Midbrain (tissue), 1 donor: ENCODE measurements at regions not wholly inside any gene's neighbourhood (a gene's known extent, or its start where the extent isn't known, plus 50 kb on each side); places are given as distances from the start of the nearest gene placed in this dataset.

Experiments used
- DNase-seq: peaks from one replicate; lab custom pipeline; 2025; lab: John Stamatoyannopoulos, UW

DNA sequence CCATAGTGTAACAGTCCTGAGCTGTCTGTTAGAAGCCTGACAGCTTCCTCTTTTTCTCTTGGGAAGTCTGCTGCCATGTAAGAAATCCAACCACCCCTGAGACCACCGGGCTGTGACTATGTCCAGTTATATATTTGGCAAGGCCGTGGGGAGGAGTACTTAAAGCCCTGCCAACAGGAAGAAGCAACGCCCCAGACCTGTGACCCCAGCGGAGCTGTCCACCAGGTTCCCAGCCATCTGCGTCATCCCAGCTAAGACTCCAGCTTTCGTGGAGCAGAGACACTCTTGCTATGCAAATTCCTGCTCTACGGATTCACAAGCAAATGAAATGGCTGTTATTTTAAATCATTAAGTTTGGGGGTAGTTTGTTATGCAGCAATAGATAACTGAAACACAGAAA, 417.3 kb downstream of the TLE4 start:
- DNase-seq: no peak

DNA sequence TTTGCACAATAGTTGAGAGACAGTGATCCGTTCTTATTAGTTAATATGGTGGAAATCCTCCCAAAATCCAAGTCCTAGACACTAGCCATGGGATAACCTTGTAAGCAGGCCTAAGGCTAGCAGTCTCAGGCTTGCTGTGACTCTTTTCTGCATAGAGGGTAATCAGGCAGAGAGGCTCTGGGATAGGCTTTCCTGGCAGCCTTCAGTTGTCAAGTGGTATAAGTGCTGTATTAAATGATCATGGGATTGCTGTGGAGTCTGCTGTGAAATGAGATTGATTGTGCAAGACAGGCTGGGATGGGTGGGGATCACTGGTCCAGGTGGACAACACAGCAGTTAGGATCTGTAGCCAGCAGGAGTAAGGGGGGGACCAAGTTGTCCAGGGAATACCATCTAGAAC, 416.4 kb downstream of the TLE4 start:
- DNase-seq: no peak

DNA sequence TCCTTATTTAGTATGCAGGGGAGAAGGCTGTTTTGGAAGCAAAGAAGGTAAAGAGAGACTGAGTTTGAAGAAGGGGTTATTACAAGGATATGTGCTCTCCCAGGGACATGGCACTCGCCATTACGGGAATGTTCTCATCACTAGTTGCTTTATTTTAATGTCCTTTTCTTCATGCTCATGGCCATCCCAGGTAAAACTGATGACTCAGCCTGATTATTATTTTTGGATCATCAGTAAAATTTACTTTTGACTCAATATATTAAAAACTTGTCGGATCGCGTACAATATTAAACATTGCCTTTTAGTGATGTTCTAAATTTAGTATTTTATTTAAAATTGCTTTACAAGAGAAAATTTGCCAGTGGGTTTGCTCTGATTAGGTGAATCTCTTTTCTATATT, 414.7 kb downstream of the TLE4 start:
- DNase-seq: no peak

DNA sequence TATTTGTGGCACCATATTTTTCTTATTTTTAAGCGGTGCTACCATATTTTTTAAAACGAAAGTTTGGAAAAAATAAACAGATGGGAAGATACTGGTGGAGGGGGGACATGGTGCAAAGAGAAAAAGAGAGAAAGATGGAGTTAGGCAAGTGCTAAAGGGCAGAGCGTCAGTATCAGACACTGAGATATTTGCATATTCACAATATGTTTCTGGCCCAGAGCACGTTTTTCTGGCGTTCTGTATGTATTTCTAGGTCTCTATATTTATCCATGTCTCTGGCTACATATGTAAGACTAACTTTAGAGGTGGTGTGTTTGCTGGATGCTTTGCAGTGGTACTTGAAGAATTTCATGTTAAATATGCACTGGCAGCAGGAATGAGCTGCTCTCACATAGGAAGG, 414.0 kb downstream of the TLE4 start:
- no peak for DNase-seq

DNA sequence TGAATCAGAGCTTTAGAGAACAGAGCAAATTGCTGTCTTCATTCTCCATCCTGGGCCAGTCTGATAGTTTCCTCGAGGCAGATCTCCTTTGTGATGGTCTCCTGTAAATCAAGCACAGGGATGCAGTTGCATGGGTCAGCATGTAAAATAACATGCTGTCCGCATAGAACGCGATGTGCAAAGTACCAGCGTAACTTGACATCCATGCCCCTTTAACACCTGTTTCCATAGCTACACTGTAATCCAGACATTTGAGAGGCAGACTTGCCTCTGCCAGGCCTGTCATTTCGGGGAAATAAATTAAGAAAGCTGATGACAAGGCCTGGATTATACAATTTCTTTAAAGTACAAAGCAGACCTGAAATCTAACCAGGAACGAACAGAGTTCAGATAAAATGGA, 413.5 kb downstream of the TLE4 start:
- DNase-seq: no peak

DNA sequence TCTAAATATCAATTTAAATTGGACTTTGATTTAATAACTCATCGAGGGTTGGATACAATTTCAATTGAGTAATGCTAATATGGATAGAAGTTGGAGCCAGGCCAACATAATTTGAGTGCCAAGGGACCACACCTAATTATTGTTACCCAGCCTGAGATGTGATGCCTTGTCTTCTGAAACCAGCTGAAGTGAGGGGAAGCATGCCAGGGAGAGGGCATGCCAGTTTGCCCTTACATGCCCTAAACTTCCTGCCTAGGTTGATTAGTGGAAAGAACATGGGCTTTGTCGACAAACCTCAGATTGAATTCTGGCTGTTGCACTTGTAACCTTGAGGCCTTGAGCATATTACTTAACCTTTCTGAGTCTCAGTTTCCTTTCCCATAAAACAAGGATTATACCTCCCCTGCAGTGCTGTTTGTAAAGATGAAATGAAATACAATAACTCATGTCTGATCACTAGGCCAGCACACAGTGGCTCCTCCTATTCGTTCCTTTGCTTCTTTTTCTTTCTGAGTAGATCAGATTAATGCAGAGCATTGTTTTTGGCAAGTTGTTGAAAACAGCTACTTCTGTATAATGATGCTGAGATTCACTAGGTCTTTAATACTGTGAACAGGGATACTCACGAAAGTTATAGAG, 412.8 kb downstream of the TLE4 start:
- no peak for DNase-seq

DNA sequence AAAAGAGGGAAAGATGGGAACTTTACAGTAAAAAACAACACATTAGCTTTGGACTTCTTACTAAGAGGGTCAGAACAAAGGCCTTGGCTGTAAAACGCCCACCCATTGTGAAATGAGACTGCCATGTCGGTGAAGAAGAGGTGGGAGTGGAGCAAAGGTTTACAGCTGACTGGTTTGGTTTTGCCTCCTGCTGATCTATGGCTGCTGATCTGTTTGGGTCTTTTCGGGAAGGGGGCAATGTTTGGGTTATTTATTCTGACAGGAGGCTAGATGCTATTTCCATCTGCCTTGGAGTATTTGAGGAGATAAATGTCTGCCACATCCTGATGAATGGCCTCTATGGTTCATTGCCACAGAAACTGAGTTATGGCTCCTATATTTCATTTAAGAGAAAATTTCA, 408.7 kb downstream of the TLE4 start:
- DNase-seq: no peak

DNA sequence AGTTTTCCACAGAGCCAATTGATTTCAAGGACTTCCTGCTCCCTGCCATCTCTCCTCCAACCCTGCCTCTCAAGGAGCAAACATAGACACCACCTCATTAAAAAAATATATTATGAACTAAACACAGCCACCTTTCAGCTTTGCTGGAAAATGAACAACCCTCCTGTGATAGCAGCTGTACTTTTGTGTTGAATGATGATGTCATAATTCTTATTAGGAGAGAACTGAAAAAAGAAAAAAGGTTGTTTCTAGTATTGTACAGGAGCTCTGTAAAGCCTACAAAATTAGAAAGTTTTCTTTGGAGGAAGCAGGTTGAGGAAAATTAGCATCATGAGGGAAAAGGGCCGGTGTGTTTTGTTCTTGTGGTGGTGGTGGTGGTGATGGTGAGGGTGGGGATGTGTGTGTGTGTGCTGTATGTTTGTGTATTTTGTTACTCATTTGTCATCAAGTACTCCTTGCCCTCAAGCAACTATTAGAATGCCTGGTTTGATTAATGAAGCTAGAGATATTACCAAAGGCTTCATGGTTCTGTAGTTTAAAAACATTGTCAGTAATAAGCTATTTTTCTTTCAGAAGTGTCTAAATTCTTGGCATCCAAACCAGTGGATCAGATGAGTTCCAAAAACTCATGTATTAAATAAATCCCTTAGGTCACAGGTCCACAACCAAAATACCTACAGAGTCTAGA, 405.9 kb downstream of the TLE4 start:
- no peak for DNase-seq

DNA sequence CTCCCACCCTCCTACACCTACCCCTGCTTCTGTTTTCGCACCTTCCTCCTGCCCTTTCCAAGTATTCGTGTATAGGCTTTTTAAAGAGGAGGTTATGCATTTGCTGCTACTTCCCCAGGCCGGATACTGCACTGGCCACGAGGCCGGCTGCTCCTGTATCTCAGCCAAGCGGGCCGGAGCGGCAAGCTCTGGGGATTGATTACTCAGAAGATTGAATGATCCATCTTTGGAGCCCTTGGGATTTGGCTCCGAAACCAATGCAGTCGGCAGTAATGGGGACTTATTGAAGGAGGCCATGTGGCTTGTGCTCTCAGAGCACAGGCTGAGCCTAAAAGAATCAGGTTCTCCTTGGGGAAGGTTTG, 405.3 kb downstream of the TLE4 start:
- DNase-seq: no peak

DNA sequence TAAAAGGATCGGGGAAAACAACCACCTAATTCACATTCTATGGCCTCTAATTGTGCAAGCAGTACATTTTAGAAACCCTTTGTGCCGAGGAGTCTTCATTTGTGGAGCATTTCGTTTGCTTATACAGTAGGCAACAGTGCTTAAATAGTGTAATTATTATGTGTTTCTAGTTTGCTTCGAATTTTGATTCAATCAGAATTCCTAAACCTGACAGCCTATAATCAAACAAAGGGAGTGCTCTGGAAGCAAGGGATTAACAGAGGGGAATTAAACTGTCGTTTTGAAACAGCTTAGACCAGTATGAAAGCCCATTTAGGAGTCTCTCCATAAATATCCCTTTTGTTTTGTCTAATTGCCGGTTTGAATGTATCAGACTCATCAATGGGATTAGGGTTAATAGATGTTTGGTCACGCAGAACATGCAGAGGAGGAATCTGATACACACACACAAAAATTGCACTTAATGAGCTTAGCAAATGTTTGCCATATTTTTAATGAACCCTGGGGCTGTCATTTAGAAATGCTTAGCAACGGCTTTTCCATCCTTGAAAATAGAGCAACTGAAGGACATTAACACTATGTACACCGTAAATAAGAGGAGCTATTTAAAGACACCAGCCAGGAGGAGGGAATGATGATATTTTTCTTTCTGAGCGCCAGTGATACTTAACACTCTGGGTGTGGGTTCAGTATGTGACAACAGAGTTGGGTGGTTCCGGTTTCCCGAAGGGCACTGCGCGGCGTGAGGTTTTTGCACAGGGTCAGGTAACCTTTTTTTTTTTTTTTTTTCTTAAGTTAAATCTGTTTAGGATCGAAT, 404.7 kb downstream of the TLE4 start:
- DNase-seq: no peak

DNA sequence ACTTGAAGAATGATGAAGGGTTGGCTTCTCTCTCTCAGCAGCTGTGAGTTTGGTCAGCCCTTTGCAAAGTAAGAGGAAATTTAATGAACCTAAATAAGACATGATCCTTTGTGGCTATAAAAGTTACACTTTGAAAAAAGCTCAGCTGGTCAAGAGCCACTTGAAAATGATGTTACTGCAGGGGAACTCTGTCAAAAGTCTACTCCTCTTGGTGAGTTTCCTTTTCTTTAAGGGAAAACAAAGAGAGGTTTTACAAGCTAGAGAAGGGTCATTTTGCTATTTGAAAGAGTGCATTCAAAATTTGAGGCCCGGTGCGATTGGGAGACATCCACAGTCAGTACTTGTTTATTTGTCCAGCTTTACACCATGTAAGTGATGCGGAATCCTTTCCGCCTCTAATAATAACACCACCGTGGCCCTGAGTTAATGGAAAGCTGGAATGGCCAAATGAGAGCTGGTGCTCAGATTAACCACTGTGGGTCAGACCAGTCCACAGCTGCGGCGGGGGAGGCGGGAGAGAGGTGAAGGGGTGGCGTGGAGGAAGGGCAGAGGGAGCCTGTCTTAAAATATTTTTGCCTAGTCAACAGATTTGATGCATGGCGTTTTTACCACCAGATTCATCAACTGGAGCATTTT, 404.0 kb downstream of the TLE4 start:
- DNase-seq: peak; percentile 46

DNA sequence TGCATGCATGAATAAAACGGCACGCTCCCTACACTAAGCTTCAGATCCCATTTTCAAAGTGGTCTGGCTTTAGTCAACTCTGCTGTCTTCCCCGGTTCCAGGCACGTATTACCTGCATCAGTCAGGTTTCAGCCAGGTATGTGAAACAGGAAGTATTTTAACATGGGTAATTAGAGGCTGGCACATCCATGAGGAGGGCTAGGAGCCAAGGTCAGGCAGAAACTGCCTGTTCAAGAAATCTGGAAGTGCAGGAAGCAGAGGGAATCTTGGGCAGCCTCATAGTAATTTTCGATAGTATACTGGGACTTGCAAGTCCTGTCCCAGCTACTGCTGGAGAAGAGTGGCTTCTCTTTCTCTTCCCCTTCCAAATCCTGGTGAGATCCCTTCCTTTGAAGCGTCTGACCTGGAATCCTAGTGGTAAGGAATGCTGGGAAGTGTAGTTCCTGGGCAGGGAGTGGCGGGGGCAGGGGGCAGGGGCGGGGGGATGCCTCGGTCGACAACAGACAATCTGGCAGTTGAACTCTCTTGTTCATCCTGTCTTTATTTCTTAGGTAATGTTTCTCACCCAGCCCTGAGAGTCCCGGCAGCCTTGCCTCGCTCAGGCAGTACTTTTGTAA, 403.1 kb downstream of the TLE4 start:
- DNase-seq: no peak

DNA sequence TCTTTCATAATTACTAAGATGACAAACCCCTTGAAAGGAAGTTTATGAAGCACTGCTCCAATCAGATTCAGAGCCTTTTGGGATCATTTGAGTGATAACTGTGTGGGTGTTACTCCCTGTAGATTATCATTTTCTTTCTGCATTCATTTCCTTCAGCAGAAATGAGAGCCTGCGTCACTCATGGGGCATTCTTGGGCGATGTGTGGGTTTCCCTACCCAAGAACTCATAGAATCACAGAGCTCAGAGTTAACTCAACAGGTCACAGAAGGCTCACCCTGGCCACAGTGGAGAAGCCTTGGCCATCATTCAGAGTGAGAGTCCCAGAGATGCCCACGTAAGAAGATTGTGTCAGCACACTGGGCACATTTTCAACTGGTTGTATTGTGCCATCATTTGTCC, 401.9 kb downstream of the TLE4 start:
- no peak for DNase-seq

DNA sequence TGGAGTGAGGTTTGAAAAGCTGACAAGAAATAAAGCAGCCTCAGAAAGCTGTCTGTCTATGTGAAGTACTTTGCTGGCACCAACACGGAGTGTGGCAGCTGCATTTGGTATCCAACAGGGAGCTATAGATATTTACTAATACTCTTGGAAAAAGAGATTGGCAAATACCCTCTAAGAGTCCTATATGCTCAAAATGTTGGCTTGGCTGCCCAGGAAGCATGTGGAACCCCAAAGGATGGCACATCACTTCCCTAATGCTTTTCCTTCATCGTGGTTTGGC, 398.3 kb downstream of the TLE4 start:
- DNase-seq: no peak

DNA sequence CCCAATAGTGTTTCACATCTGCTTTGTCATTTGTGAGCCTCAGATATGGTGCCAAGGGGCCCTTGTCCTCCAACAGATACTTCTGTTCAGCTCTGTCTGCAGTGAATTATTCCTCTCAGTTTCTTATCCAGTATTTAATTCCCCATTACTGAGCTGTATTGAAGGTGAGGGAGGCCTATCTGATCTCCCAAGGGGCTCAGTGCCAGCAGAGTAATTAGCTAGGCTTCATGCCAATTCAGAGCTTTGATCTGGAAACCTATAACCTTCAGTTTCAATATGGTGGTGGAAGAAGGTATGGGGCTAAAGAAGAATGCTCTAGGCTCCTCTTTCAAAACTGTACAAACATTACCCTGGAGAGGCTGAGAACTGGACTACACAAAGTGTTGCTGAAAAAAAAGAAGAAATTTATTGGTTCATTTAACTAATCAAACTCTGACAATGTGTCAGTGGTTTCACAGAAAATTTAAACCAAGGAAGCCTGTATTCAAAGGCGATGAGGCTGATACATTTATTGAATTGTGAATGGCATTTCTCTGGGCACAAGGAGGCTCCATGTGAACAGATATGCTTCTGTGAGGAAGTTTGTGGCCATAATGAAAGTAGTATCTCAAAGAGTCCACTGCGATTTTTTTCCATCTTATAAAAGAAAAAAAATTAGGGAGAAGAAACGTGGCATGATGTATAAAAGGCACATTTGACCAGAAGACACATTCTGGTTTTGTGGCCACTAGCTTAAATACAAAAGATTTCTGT, 397.8 kb downstream of the TLE4 start:
- no peak for DNase-seq

DNA sequence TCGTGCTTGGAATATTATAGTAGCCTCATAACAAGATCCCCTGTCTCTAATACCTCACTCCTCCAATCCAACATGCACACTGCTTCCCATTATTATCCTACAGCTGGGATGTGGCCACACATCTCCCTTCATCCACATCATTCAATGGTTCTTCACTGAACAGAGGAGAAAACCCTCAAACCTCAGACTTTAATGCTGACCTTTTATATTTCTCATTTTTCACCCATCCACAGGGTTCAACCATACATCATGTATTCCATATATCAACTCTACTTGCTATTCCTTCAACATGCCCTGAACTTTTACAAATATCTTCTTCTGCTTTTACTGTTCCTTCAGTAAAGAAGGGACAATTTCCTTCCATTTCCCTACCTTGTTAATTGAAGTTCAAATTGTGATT, 396.8 kb downstream of the TLE4 start:
- DNase-seq: no peak

DNA sequence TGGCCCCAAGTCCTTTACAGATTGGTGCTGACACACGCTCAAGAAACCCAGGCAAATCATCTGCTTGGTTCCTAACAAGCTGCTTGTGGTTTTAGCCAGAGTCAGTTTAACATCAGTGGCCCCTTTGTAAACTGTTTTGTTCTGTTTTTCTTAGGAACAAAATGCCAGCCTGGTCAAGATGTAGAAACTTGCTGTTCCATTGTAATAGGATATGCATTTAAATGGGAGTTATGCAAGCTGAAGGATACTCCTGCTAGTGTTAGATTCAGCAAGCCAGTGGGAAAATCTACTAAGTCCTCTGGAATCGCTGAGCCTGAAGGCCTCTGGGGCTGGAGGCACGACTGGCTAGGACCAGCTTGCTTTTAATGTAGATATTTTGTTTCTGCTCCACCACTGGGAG, 391.1 kb downstream of the TLE4 start:
- DNase-seq: no peak

DNA sequence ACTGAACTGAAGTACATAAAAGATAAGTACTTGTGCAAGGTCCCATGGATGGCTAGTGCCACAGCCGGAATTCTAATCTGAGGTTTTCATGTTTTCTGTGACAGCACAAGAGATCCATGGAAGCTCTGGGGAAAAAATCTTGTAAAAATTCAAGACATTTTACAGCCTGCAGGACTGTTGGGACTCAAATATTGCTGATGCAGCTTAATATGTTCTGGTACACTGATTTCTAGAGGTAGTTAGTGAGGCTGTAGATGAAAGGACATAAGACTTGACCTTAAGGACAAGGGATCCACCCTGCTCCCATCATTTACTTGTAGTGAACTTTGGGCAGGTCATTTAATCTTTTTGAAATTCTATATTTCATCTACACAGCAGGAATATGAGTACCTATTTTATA, 390.4 kb downstream of the TLE4 start:
- no peak for DNase-seq

DNA sequence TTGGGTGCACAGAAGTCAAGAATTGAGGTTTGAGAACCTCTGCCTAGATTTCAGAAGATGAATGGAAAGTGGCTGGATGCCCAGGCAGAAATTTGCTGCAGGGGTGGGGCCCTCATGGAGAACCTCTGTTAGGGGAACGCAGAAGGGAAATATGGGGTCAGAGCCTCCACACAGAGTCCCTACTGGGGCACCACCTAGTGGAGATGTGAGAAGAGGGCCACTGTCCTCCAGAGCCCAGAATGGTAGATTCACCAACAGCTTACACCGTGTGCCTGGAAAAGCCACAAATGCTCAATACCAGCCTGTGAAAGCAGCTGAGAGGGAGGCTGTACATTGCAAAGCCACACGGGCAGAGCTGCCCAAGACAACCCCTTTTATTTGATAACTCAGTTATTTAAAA, 383.5 kb downstream of the TLE4 start:
- DNase-seq: no peak

DNA sequence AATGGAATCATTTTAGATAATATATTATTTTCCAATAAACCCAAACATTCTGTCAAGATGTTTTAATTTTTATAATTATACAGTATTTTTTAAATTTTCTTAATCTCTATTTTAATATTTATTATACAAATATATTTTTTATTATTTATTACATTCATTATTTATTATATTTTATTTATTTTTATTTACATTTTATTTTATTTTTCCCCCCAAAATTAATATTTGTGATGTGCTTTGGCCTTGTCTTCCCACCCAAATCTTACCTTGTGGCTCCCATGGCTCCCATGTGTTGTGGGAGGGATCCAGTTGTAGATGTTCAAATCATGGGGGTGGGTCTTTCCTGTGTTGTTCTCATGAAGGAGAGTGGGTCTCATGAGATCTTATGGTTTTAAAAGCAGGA, 382.1 kb downstream of the TLE4 start:
- no peak for DNase-seq

DNA sequence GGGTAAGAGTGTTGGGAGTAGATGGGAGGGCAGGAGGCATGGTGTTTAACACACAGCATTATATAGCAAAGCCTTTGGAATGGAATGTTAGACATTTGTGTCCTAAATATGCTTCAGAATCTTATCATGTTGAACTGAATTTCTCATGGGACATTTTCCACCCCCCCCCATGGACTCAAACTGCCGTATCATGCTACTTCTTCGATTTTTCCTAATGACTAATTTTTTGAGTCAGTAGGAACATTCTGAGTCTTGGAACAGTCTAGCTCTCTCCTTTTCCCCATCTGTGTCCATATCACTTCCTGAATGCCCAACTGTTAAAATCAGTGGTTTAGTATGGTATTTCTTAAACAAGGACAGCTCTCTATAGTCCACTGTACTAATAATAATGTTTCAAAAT, 380.6 kb downstream of the TLE4 start:
- no peak for DNase-seq

DNA sequence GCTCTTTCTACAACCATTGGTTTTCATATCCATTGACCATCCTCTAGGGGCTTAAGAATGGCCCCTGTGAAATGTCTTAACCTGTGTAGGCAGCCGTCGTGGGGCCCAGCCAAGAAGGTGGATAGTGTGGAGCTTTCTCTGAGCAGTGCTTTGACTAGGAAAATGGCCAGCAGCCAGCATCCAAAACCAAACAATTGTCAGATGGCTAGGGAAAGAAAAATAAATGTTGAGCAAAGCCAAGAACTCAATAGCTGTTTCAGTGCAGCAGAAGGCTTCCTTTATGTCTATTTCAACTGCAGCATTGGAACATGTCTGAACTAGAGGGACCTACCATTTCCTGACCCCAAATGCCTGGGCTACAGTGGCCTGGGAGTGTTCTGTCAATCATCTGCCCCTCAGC, 374.9 kb downstream of the TLE4 start:
- peak; percentile 25 for DNase-seq
